GM18870 (cell line): ENCODE measurements at regions not wholly inside any gene's neighbourhood (a gene's known extent, or its start where the extent isn't known, plus 50 kb on each side); places are given as distances from the start of the nearest gene placed in this dataset.
A peak's percentile ranks its signal among the peaks of the same experiment; 100 is the strongest.

Source experiments
- ATAC-seq: cut with Tn5 transposase; IDR thresholded peaks from one replicate; pipeline ENCODE4 v1.9.1; 2021; ENCODE audit warnings: moderate library complexity; ENCODE audit not compliant: unreplicated experiment

DNA sequence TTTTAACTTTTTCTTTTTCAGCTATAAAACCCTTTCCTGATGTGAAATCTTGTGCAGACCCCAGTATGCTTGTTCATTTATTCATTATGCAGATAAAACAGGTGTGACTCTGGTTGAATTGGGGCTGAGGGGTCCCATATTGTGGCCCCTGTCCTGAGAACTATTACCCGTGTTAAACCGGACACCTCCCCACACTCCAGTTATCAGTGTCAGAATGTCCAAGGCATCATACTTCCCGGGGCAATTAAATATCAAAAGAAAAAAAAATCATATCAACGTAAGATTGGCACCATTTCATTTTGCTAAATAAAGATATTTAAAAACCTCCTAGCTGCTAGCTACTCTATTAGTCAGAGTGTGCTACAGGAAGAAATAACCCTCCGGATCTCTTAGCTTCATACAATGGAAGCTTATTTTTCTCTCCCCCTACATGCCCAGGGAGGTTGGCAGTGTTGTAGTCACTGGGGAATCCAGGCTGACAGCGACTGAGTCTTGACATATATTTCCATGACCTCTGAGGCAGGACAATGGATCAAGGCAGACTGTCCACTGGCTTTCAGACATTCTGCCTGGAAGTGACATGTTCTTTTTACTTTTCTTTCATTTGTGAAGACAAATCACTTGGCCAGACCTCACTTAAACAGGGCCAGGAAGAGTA, 170.0 kb downstream of the SEC61B start:
- no peak for ATAC-seq

DNA sequence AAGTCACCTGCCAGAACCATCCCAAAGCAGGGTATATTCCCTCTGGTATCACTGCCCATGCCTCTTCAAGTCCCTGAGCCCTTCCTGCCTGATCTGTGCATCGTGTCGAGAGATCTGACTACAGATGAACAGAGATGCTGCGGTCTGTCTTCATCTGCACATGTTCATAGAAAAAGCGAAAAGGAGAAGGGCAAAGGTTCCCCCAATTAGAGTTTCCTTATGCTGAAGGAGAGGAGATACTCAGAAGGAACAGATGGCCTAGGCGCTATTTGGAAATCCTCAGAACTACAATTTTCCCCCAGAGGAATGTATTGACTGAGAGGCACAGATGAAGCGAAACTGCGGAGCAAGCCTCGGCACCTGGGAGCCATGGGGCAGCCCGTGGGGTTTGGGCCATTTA, 170.9 kb downstream of the SEC61B start:
- ATAC-seq = no peak

DNA sequence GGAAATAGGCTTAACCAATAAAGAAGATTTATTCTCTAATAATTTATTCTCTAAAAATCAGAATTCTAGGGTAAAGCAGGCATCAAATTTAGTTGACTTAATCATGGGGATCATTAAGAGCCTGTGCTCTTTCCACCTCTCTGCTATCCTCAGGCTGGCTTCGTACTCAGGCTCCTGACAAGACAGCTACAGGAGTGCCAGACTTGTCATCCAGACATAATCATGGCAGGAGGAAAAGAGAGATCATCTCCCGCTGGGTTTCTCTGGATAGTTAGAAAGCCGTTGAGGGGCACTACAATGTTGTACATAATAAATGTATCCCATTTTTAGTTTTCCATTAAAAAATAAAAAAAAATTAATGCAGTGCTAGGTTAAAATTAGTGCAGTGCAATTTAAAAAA, 171.9 kb downstream of the SEC61B start:
- ATAC-seq = no peak

DNA sequence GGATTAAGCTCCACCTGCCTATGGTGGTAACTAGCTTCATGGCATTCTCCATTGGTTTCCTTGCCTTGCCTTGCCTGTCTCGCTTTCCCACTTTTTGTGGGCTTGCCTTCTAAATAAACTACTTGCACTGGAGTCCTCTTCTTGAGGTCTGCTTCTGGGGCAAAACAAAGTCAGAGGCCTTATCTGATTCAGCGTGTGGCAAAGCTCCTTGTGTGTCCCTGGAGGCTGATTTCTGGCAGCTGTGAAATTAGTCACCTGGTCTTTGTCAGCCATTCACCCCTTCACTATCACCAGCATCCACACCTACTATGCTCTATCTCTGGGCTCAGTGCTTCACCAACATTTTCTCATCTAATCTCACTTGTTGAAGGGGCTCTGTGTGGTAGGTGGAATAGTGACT, 176.2 kb downstream of the SEC61B start:
- no peak for ATAC-seq

DNA sequence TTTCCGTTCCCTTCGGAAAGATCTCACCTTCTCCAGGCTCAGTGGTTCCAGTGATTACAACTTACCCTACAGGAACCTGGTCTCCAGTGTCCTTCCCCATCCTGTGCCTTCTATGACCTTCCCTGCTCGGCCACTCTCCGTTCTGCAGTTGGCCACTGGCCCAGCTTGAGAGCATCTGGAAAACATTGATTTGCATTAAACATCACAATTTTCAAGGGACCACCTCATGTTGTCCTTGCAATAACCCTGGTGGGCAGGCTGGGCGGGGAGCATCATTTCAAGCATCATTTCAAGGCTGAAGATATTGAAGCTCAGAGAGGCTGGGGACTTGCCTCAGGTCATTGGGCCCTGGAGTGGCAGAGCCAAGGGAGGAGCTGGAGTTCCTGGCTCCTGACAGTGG, 177.4 kb downstream of the SEC61B start:
- no peak for ATAC-seq

DNA sequence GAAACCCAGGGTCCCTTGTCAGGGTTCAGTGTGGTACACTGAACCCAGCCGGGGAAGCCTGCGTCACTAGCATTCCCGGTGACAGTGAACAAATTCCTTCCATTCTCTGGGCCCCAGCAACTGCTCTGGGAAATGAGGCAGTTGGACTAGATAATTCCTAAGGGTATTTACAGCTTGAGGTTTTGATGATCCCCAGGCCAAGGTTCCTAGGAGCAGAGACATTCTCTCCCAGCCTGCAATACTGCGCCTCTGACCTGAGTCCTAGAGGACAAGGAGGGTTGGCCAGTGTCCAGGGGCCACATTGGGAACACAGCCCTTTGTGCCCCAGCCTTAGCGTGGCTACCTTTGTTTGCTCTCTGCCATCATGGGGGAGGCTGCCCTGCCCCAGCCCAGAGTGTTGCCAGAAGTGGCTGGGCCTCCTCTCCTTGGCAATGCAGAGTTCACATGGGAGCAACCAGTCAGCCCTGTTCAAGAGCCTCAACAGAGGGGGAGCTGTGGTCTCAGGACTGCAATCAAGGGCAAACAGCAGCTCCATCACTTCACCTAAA, 178.2 kb downstream of the SEC61B start:
- no peak for ATAC-seq

DNA sequence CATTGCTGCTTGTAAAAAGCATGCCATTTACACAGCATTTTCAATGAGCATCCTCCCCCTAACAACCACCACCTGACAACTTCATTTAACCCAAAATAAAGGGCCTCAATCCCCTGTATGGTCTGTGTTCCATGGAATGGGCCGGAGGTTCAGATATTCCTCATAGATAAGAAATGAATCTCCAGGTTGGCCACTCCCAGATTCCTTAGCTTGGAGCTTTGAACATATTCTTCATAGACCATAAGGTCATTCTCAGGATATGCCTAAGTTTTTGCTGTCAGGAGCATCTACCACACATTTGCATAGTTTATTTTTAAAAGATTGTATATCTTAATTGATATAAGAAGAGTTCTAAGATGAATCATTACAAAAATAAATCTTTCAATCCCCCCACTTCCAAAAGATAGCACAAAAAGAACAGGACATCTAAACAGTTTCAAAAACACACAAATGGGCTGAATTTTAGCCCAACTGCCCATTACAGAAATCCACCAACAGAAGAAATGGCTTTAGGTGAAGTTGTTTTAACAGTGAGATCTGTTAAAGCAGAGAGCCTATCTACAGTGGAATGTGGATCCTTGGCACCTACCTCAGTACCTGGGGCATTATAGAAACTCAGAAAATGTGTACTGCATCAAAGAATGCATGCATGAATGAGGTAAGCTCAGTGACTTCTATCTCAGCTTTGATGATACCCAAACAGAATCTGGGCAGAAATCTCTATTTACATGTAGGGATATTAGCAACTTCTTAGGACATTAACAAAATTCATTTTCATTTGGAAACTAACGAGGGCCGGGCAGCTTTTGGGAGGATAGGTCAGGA, 179.8 kb downstream of the SEC61B start:
- no peak for ATAC-seq

DNA sequence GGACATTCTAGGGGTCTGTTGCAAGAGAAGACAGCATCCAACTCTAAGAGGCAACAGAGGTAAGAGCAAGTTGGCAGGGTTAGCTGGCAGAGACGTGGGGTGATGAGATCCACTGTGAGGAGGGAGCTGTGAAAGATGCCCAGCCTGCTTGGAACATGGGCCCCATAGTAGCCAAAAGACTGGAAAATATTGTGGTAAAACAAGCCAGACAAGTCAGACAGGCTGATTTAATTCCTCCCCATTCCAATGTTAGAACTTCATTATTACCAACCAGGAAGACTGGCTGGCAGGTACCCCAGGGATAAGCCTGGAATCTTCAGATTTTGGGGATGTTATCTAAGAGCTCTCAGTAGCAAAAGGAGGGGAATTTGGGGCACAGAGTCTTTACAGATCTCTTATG, 181.3 kb downstream of the SEC61B start:
- no peak for ATAC-seq

DNA sequence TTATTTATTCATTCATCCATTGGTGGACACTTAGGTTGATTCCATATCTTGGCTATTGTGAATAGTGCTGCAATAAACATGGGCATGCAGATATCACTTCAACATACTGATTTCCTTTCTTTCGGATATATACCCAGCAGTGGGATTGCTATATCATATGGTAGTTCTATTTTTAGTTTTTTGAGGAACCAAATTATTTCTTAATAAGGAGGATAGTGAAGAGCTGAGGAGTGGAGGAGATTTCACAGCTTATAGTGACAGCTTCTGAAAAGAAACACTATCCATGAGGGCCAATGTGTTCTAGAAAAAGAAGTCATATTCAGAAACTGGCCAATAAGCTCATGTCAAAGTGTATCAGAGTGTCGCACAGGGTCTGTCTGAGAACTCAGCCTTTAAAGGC, 183.3 kb downstream of the SEC61B start:
- ATAC-seq = no peak

DNA sequence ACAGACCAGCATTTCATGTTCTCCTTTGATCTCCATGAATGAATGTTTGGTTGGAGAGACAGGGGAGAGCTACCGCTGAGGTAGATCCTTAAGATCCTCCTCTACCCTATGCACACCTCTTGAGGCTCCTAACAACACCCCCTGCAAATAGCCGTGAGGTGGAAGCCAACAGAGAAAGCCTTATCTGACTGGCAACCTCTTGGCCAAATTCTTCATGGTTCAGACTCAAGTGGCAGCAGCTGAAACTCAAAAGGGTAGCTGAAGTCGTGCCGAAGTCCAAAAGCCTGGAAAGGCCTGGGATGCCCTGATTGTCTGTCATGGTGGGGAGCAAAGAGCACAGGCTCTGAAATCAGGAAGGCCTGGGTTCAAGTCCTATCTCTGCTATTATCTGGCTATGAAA, 184.9 kb downstream of the SEC61B start:
- ATAC-seq = no peak

DNA sequence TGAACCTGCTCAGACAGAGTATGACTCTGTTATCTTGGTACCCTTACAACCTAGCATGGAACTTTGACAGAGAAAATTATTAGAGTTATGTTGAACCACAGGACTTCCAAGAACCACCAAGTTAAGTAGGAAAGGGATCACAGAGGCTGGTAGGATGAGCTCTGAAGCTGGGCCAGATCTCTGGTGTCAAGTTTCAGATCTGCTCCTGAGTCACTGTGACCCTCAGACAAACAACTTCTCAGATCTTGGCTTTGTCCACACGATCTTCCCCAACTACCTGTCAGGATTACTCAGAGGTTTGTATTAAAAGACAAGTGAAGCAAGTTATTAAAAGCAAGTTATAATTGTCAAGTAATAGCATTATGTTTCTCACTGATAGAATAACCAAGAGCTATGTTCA, 189.0 kb downstream of the SEC61B start:
- ATAC-seq = no peak

DNA sequence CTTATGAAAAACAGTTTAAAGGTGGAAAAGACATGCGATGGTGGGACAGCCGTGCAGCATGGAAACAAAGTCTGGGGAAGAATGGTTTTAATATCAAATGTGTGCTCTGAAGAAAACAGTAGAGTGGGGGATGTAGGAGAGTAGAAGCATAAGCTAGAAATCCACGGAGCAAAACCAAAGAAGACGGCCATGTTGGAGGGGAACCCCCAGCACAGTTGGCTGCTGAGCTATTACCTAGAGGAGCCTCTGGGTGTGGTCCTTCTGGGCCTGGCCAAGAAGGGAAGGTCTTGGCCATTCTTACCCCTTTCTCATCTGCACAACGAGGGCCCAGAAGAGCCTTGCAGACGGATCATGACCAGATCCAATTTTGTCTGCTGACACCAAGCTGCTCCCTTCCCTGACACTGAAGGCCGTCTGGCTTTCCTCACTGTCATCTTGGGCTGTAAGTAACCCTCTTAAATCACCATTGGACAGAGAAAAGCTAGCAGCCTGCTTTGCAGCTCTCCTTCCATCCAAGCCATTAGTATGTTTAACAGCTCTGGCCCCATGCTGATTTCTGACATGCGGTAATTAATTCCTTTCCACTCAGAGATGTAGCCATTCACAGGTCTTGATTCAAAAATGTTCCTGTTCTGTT, 189.5 kb downstream of the SEC61B start:
- no peak for ATAC-seq

DNA sequence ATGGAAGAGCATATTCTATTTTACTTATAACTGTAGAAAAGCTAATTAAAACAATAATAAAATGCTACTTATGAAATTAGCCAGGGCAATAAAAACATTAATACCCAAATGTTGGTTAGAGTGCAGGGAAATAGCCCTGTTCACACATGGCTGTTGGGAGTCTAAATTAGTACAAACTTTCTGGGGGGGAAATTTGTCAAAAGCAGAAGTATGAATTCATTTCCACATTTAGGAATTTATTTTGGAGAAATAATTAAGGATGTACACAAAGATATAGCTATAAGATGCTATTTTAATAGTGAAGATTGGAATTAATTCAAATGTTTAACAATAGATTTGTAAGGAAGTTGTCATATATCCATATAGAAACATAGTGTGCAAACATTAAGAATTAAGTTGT, 190.5 kb downstream of the SEC61B start:
- no peak for ATAC-seq

DNA sequence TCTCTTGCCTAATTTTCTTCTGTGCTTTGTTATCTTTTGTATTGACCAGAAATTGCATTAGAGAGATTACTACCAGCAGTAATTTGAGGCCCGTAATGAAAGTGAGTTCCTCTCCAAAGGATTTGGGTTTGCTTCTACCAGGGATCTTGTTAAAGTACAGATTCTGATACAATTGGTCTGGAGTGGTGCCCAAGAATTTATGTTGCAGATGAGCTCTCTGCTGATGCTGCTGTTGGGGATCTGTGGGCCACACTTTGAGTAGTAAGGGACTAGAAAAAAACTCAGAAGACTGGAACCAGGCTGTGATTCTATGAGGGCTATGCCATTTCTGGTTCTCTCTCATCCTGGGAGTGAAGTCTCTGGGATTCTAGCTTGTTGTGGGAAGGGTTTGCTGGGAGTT, 192.2 kb downstream of the SEC61B start:
- ATAC-seq = no peak

DNA sequence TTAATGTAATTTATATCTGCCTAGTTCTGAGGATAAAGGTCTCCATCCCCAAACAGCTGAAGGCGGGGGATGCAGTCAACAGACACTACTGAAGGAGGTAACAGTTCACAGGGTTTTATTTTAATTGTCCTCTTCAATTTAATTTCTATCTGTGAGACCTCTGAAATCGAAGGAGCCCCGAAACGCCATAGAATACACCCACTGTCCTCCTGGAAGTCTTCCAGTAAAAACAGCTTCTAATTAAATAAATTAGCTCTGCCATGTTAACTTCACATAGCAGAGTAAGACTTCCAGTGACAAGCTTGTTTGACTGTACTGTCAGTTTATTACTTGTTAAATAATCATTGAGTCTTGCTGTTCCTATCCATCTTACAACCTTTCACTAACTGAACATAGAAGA, 193.5 kb downstream of the SEC61B start:
- ATAC-seq = peak; percentile 9

DNA sequence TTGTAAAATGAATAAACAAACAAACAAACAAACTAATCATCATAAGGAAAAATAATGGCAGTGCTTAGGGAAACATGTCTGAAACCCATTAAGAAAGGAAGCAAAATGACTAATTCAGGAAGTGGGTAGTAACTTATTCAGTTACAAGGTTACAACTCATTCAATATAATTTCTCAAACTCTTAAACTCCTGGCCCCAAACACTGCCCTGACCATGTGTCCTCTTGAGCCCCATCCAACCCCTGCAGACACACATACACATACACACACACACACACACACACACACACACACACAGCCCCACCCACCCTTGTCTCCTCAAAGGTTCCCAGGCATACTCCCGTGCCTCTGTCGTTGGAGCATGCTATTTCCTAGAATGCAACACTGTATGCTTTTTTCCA, 193.9 kb downstream of the SEC61B start:
- peak; percentile 55 for ATAC-seq

DNA sequence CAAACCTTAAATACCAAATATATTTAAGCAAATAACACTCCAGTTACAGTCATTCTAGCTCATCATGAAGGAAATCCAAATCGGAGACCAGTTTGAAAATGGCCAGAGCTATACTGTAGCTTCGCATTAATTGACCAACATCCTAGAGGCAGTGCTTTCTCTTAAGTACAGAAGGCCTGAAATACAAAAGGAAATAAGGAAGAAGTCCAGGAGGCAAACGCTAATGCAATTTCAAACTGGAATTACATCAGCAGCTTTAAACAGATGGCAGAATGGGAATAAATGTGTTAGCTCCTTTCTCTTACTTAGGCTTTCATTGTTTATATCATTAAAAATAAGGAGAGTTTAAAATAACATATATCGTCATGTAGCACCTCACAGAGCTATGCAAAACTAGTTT, 197.0 kb downstream of the SEC61B start:
- no peak for ATAC-seq

DNA sequence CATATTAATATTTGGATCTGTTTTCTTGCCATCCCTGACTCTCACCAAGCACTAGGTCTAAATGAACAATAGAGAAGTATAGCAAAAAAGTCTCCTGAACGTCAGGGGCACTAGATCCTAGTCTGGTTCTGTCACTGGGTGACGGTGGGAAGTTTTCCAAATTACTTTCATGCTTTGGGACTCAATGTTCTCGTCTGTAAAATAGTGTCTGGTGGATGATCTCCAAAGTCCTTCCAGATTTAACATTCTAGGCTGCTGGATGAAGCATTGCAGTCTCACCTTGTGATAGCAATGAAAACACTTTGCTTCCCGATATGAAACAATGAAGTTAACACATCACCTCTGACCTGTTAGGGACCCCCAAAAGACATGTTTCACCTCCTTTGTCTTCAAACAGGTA, 199.3 kb downstream of the SEC61B start:
- no peak for ATAC-seq

DNA sequence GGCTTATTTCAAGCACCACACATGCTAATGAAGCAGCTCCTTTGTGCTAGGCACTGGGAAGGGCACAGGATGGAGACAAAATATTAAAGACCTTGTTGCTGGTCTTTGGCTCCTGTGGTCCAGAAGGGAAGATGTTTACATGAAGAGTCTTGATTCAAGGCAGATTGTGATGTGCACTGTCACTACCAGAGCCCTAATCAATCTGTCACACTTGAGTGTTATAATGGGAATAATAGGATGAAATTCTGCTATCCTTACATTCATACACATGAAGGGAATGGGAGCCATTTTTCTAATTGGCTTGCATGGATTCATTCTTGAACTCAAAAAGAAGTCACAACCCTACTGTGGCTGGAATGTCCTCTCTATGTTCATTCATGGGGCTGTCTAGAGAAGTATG, 203.0 kb downstream of the SEC61B start:
- no peak for ATAC-seq

DNA sequence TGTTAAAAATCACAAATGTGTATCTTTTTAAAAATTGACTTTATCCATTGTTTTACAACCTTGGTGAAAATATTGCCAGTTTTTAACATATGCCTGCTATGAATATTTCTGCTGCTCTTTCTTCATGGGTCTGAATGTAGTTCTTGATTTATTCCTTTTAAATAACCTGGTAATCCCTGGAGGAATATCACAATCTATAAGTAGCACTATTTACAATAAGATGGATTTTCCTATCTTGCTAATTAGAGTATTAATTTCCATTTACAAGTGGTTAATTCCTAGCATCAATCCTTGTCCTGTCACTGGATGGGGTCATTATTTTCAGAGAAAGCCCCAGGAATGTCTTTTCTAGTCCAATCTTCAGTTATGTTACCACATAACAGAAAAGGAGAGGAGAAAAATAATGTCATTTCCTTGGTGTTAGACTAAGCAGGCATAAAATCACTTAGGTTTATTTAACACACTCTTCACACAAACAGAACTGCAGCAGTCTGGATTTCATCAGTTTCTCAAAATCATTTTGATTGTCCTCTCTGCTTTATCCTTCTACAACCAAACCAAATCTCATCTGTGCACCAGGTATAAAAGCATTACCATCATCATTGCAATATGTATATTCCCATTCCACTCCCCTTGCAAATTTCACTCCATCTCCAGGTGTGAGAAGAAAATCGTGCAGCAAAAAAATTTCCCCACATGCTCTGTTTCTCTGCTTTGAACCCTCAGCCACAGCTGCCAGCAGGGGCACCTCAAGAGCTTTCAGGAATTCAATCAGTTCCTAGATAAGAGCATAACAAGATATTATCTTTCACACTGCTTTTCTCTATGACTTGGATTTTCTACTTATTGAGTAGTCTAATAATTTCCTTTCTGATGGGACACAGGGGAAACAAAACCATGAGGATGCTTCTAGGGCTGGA, 204.1 kb downstream of the SEC61B start:
- ATAC-seq = no peak

DNA sequence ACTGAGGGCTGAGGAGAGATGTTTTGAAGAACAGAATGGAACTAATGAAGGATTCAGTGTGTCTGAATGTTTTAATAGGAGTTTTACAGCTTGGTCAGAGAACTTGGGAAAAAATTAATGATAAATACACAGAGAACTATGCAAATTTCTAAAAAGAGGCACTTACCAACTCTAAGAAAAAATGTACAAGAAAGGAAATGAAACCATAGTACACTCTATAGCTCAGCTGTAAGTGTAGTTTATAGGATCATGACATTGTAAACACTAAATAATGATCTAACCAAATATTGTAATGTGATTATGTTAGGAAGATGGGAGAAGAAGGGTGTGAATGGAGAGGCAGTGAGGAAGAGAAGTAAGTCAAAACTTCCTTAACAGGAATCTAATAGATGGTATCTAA, 205.2 kb downstream of the SEC61B start:
- ATAC-seq = no peak
